Globus pallidus (tissue), 1 donor: ENCODE measurements at regions not wholly inside any gene's neighbourhood (a gene's known extent, or its start where the extent isn't known, plus 50 kb on each side); places are given as distances from the start of the nearest gene placed in this dataset.

ENCODE experiments used
- DNase-seq: peaks from one replicate; pipeline ENCODE4 v3.0.0-alpha.2; 2015; ENCODE audit warnings: low spot score

DNA sequence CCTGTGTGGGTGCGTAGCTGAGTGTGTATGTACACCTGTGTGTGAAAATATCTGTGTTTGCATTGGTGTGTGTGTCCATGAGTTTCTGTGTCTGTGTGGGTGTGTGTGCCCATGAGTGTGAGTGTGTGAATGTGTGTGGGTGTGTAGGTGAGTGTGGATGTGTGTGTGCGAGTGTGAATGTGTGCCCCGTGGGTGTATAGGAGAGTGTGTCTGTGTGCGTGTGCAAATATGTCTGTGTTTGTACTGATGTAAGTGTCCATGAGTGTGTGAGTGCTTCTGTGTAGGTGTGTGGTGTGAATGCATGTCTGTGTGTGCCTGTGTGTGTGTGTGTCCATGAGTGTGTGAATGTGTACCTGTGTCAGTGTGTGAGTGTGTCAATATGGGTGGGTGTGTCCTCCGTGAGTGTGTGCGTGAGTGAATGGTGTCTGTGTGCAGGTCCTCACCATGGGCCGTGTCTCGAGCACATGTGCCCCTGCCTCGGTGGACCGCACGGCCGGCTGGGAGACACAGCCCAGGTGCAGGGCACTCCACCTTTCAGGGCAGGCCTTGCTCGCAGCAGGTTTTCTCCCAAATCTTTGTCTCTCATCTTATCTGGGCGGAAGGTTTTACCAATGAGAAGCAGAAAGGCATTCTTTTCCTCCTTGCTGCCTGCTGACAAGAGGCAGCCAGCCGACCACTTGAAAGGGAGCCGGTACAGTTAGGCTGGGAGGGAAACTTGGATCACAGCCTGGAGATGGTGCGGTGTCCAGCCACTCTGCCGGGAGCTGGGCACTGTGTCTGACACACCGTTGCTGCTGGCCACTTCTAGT is 107.1 kb upstream of the FAM20C start:
- no peak for DNase-seq

DNA sequence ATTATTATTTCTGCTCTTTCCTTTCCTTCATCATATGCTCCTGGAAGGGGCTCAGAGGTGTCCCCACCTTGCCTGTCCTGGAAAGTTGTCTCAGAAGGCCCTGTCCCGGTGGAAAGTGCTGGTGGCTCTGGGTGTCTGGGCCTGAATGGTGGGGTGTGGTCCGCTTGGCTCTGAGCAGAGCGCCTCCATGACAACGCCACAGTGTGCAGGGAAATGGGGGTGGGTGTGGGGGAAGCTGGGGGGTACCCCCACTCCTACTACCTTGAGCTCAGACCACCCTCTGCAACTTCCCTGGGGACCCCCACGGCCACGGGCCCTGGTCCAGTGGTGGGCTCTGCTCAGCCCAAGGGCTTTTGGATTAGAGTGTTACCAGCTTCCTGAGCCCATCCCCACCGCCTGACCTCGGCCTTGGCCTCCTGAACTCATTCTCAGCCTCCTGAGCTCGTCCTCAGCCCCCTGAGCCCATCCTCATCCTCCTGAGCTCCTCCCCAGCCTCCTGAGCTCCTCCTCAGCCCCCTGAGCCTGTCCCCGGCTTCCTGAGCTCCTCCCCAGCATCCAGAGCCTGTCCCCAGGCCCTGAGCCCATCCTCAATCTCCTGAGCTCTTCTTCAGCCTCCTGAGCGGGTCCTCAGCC is 106.4 kb upstream of the FAM20C start:
- no peak for DNase-seq

DNA sequence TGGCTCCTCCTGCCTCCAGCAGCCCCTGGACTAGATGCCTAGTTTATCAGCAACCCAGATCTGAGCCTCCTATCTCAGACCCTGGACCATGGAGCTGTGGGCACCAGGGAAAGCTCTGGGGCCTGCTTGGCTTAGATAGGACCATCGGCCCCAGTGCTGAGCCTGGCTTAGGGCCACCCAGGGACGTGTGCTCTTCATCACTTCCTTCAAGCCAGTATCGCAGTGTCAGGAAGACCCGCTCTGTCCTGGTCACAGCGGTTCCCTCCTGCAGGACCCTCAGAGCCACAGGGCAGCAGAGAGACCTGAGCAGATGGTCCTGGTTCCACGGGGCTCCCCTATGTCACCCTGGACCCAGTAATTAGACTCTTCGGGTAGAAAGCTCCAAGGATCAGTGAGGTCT is 105.7 kb upstream of the FAM20C start:
- DNase-seq = no peak

- no peak for DNase-seq
These were observed 105.3 kb upstream of the FAM20C start for GRCh38 chr7:87047-87446.

DNA sequence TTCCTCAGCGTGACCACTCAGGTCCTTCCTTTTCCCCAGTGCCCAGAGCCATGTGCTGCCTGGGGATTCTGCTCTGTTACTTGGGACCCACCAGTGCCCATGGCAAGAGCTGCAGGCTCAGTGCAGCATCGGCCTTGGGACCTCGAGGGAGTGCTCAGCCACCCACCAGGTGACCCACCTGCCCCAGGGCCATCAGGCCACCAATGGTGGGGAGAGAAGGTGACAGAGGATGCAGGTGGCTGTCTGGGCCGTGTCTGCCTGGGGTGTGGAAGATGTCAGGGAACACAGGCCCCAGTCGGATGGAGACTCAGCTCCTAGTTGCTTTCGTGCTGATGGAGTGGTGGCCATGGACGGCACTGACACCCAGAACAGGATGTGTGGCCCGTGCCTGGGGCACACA is 104.7 kb upstream of the FAM20C start:
- no peak for DNase-seq

GRCh38 chr7:88095-88926 is 104.1 kb upstream of the FAM20C start:
- DNase-seq = no peak

GRCh38 chr7:88927-89231 is 103.5 kb upstream of the FAM20C start:
- DNase-seq = no peak

- no peak for DNase-seq
These were observed 102.9 kb upstream of the FAM20C start for GRCh38 chr7:89232-90019.

DNA sequence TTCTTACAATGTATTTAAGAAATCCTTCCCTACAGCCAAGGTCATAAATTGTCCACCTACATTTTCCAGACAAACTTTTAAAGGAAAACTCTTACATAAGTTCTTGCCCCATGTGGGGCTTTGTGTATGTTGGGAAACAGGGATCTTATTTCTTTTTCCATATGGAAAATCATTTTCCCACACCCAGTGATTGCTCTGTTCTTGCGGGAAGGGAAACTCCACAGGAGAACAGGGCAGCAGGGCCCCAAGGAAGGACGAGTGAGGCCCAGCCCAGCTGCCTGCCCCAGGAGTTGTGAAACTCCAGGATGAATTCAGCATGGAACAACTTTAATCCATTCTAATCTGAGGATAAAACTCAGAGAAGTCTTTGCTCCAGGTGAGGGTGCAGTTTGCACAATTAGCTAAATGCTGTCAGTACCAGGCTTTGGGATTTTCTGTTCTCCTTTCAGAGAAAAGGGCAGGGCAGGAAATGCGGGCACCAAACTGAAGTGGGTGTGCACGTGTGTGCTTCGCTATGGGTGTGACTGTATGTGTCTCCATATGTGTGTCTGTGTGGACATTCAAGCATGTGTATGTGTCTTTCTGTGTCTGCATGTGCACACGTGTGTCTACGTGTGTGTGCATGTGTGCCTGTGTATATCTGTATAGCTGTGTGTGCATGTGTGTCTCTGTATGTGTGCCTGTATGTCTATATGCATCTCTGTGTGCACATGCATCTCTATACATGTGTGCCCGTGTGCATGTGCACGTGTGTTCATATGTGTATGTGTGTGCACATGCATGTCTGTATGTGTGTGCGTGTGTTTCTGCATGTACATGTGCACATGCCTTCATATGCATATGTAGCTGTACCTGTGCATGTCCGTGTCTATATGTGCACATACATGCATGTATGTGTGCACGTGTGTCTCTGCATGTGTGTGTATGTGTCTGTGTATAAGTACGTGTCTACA is 102.0 kb upstream of the FAM20C start:
- no peak for DNase-seq

- DNase-seq = no peak
These were observed 100.8 kb upstream of the FAM20C start for GRCh38 chr7:91396-92175.

- DNase-seq = no peak
These were observed 100.1 kb upstream of the FAM20C start for GRCh38 chr7:92231-92674.

DNA sequence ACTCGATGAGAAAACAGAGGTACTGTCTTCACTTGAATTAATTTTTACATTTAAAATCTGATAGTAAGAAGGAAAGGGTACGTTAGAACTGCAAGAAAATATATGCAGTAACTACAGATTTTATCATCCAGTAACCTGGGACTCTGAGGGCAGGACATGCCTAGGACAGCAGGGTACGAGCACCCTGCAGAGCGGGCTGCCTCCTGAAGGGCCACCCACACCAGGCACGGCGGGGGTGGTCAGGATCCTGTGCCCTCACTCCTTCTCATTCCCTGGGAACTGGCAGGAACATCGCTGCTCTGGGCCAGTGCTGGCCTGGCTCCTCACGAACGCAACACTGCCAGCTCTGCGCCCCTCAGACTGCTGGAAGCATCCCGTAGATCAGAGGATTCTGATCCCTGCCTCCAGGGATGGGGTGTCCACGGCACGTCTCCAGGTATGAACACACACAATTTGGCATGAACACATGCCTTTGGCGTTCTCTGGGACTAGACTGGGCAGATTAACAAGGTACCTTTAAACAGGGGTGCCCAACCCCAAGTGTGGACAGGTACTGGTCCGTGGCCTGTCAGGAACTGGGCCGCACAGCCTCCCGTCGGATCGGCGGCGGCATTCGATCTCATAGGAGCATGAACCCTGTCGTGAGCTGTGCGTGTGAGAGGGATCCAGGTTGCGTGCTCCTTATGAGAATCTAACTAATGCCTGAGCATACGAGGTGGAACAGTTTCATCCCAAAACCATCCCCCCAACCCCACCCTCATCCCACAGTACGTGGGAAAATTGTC is 99.3 kb upstream of the FAM20C start:
- DNase-seq = no peak

GRCh38 chr7:94251-94801 is 98.0 kb upstream of the FAM20C start:
- DNase-seq = no peak

- DNase-seq = no peak
These were observed 97.0 kb upstream of the FAM20C start for GRCh38 chr7:95180-95862.

DNA sequence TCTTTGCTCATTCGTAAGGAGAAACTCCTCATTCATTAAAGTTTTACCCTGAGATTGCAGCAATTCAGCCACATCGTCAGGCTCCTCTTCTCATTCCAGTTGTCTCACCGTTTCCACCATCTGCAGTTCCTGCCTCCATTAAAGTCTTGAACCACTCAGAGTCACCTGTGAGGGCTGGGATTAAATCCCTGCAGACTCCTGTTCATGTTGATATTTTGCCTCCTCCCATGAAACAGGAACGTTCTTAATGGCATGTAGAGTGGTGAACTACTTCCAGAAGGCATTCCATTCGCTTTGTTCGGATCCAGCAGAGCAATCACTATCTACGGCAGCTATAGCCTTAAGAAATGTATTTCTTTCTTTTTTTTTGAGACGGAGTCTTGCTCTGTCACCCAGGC is 96.5 kb upstream of the FAM20C start:
- DNase-seq = no peak

- no peak for DNase-seq
These were observed 95.5 kb upstream of the FAM20C start for GRCh38 chr7:96861-97260.

GRCh38 chr7:97310-97841 is 95.0 kb upstream of the FAM20C start:
- no peak for DNase-seq
